T-helper 1 cell (primary cell): ENCODE measurements at regions not wholly inside any gene's neighbourhood (a gene's known extent, or its start where the extent isn't known, plus 50 kb on each side); places are given as distances from the start of the nearest gene placed in this dataset.

Source experiments
- DNase-seq, 5 donors: peaks; one replicate each; pipeline ENCODE4 v3.0.0-alpha.2; 2012 to 2020

GRCh38 chr2:226618875-226619605, 180.6 kb downstream of the IRS1 start:
- no peak for DNase-seq

- no peak for DNase-seq
Observed at GRCh38 chr2:226618544-226618874, 181.1 kb downstream of the IRS1 start.

GRCh38 chr2:226615891-226616290, 183.7 kb downstream of the IRS1 start:
- DNase-seq, result no peak

- DNase-seq, result no peak
Observed at GRCh38 chr2:226611944-226612318, 187.7 kb downstream of the IRS1 start.

GRCh38 chr2:226611196-226611943, 188.2 kb downstream of the IRS1 start:
- no peak for DNase-seq

GRCh38 chr2:226609366-226609765, 190.3 kb downstream of the IRS1 start:
- peak in 1 of 5 donors; percentile 31 for DNase-seq

GRCh38 chr2:226608451-226608850, 191.2 kb downstream of the IRS1 start:
- DNase-seq, result peak in 1 of 5 donors; percentile 79

GRCh38 chr2:226607379-226607778, 192.2 kb downstream of the IRS1 start:
- no peak for DNase-seq

GRCh38 chr2:226605642-226606041, 194.0 kb downstream of the IRS1 start:
- no peak for DNase-seq

GRCh38 chr2:226603606-226604005, 196.0 kb downstream of the IRS1 start:
- no peak for DNase-seq

GRCh38 chr2:226601881-226602662, 197.5 kb downstream of the IRS1 start:
- no peak for DNase-seq

GRCh38 chr2:226600802-226601201, 198.8 kb downstream of the IRS1 start:
- no peak for DNase-seq

- no peak for DNase-seq
Observed at GRCh38 chr2:226600184-226600583, 199.4 kb downstream of the IRS1 start.

GRCh38 chr2:226589043-226589442, 210.6 kb downstream of the IRS1 start:
- DNase-seq, result no peak

- no peak for DNase-seq
Observed at GRCh38 chr2:226585130-226585561, 214.5 kb downstream of the IRS1 start.

GRCh38 chr2:226584518-226585055, 215.0 kb downstream of the IRS1 start:
- no peak for DNase-seq

GRCh38 chr2:226583715-226584114, 215.9 kb downstream of the IRS1 start:
- no peak for DNase-seq

GRCh38 chr2:226581661-226582060, 218.0 kb downstream of the IRS1 start:
- no peak for DNase-seq

- DNase-seq, result no peak
Observed at GRCh38 chr2:226581004-226581403, 218.6 kb downstream of the IRS1 start.

GRCh38 chr2:226580403-226580802, 219.2 kb downstream of the IRS1 start:
- DNase-seq, result no peak

GRCh38 chr2:226579519-226579918, 220.1 kb downstream of the IRS1 start:
- no peak for DNase-seq

GRCh38 chr2:226578879-226579278, 220.7 kb downstream of the IRS1 start:
- DNase-seq, result no peak

- DNase-seq, result no peak
Observed at GRCh38 chr2:226578373-226578772, 221.2 kb downstream of the IRS1 start.
